Stomach (tissue), 4 donors: ENCODE measurements at regions not wholly inside any gene's neighbourhood (a gene's known extent, or its start where the extent isn't known, plus 50 kb on each side); places are given as distances from the start of the nearest gene placed in this dataset.

Source experiments
- EP300 ChIP-seq: sonication (generic); formaldehyde crosslinking; IDR thresholded peaks from one replicate; pipeline ENCODE4 v1.6.1; 2017; ENCODE audit warnings: antibody characterized with exemption
- TF ChIP-seq, protein P1 (sequence below), 7 experiments: fragments of 450-650 bp in 4 of 7; fragments of 200-600 bp in 3 of 7; sonication (generic) in 3 of 7; IDR thresholded peaks; one replicate each; pipeline ENCODE4 v1.5.1; 2016 to 2019; ENCODE audit warnings: antibody characterized with exemption in 7 of 7, control low read depth in 2 of 7, mild to moderate bottlenecking in 1 of 7

DNA sequence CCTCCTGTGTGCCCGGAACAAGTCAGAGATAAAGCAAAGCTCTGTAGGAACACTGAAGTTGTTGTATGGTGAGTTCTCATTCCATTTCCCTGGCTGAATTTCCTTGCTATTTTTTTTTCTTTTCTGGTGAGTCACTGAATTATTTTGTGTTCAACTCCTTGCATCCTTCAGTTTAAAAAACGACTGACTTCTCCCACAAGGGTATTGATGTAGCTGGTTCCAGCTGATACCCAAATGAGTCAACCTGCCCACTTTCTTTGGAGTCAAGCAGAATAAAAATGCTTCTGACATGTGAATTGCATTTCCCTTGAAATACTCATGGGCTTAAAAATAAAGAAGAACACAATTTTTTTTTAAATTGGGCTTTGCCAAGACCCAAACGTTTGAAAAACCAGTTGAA is 85.5 kb downstream of the SHOX start:
- TF ChIP-seq EP300 = no peak
- TF ChIP-seq, protein P1, sequence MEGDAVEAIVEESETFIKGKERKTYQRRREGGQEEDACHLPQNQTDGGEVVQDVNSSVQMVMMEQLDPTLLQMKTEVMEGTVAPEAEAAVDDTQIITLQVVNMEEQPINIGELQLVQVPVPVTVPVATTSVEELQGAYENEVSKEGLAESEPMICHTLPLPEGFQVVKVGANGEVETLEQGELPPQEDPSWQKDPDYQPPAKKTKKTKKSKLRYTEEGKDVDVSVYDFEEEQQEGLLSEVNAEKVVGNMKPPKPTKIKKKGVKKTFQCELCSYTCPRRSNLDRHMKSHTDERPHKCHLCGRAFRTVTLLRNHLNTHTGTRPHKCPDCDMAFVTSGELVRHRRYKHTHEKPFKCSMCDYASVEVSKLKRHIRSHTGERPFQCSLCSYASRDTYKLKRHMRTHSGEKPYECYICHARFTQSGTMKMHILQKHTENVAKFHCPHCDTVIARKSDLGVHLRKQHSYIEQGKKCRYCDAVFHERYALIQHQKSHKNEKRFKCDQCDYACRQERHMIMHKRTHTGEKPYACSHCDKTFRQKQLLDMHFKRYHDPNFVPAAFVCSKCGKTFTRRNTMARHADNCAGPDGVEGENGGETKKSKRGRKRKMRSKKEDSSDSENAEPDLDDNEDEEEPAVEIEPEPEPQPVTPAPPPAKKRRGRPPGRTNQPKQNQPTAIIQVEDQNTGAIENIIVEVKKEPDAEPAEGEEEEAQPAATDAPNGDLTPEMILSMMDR (IDR thresholded peaks at IDR 0.05) = no peak
